K562 (cell line): ENCODE measurements at regions not wholly inside any gene's neighbourhood (a gene's known extent, or its start where the extent isn't known, plus 50 kb on each side); places are given as distances from the start of the nearest gene placed in this dataset.

Source experiments
- EZH2 ChIP-seq: IDR thresholded peaks from 2 replicates; pipeline ENCODE4 v1.6.1; 2012; ENCODE audit warnings: low read depth, mild to moderate bottlenecking, inconsistent platforms, low read length, borderline replicate concordance
- FOXJ3 ChIP-seq: sonication (generic); formaldehyde crosslinking; IDR thresholded peaks from 2 replicates; pipeline ENCODE4 v1.4.0; 2020; ENCODE audit warnings: mild to moderate bottlenecking, missing genetic modification reagents
- MTA3 ChIP-seq: fragments of 450-650 bp; formaldehyde crosslinking; IDR thresholded peaks from 2 replicates; pipeline ENCODE4 v1.6.1; 2017; ENCODE audit warnings: mild to moderate bottlenecking, borderline replicate concordance
- THAP7 ChIP-seq: fragments of 250-450 bp; sonication (Bioruptor Pico); IDR thresholded peaks from 2 replicates; pipeline ENCODE4 v1.5.0; 2021
- ZNF280B ChIP-seq: fragments of 250-450 bp; sonication (Bioruptor Pico); IDR thresholded peaks from 2 replicates; pipeline ENCODE4 v1.5.1; 2021; ENCODE audit warnings: mild to moderate bottlenecking

GRCh38 chr5:165015126-165015525 lies 1509.7 kb downstream of the MAT2B start:
- TF ChIP-seq ZNF280B (CRISPR knock-in tag) (no peak), FOXJ3 (no peak), EZH2 (no peak), THAP7 (CRISPR knock-in tag) (no peak), MTA3 (no peak)
